ENCODE measurements at regions not wholly inside any gene's neighbourhood (a gene's known extent, or its start where the extent isn't known, plus 50 kb on each side); places are given as distances from the start of the nearest gene placed in this dataset.

GRCh38 chr22:27504360-27505253 lies 296.9 kb downstream of the MN1 start:
- TF ChIP-seq CTCF (IDR thresholded peaks at IDR 0.05; ENCODE audit: control extremely low read depth in 1 of 3, insufficient read depth in 1 of 3, low read depth in 1 of 3, low read length in 3 of 3) (no peak), POLR2A (IDR thresholded peaks at IDR 0.05; ENCODE audit: control extremely low read depth in 1 of 2, low read depth in 2 of 2, low read length in 2 of 2) (no peak), NRF1 (IDR thresholded peaks at IDR 0.05; ENCODE audit: low read depth, low read length) (no peak), CHD1 (IDR thresholded peaks at IDR 0.05; ENCODE audit: low read depth, low read length) (no peak), CREB1 (IDR thresholded peaks at IDR 0.05) (no peak), CHD7 (IDR thresholded peaks at IDR 0.05; ENCODE audit: insufficient replicate concordance, low read length) (no peak), POLR2AphosphoS5 (IDR thresholded peaks at IDR 0.05; ENCODE audit: low read depth, low read length) (no peak), EZH2 (IDR thresholded peaks at IDR 0.05; ENCODE audit: low read depth, low read length, severe bottlenecking) (no peak), CHD2 (IDR thresholded peaks at IDR 0.05; ENCODE audit: low read length) (no peak), TAF1 (IDR thresholded peaks at IDR 0.05; ENCODE audit: low read depth, low read length) (no peak), BACH1 (IDR thresholded peaks at IDR 0.05; ENCODE audit: low read length) (no peak), SP4 (IDR thresholded peaks at IDR 0.05; ENCODE audit: low read length) (no peak), GTF2F1 (IDR thresholded peaks at IDR 0.05; ENCODE audit: borderline replicate concordance, low read depth, low read length) (no peak)

Measured in H1 (cell line).